ENCODE measurements at regions not wholly inside any gene's neighbourhood (a gene's known extent, or its start where the extent isn't known, plus 50 kb on each side); places are given as distances from the start of the nearest gene placed in this dataset.

DNA sequence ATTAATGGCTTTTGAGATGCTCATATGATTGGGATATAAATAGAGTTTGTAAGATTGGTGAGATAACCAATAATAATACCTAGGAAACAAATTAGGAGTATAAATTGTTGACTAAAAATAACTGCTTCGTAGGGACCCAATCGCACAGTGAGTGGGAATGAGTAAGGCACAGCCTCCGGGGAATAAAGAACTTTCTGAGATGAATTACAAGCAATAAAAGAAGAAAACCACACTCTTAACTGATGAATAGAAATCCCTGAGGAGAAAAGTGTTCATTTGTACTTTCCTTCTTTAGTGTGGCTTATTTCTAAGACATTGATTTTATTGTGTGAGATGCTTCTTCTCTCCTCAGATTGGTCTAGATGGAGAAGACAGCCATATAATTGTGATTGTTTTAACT, 443.4 kb upstream of the PRMT6 start:
- no peak for TF ChIP-seq EZH2 (IDR thresholded peaks at IDR 0.05; ENCODE audit: borderline replicate concordance, low read depth, low read length, severe bottlenecking)
- TF ChIP-seq, protein P1, sequence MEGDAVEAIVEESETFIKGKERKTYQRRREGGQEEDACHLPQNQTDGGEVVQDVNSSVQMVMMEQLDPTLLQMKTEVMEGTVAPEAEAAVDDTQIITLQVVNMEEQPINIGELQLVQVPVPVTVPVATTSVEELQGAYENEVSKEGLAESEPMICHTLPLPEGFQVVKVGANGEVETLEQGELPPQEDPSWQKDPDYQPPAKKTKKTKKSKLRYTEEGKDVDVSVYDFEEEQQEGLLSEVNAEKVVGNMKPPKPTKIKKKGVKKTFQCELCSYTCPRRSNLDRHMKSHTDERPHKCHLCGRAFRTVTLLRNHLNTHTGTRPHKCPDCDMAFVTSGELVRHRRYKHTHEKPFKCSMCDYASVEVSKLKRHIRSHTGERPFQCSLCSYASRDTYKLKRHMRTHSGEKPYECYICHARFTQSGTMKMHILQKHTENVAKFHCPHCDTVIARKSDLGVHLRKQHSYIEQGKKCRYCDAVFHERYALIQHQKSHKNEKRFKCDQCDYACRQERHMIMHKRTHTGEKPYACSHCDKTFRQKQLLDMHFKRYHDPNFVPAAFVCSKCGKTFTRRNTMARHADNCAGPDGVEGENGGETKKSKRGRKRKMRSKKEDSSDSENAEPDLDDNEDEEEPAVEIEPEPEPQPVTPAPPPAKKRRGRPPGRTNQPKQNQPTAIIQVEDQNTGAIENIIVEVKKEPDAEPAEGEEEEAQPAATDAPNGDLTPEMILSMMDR (IDR thresholded peaks at IDR 0.05; ENCODE audit: borderline replicate concordance, extremely low read depth, low read length, poor library complexity, severe bottlenecking) = no peak
